ENCODE measurements at regions not wholly inside any gene's neighbourhood (a gene's known extent, or its start where the extent isn't known, plus 50 kb on each side); places are given as distances from the start of the nearest gene placed in this dataset.

DNA sequence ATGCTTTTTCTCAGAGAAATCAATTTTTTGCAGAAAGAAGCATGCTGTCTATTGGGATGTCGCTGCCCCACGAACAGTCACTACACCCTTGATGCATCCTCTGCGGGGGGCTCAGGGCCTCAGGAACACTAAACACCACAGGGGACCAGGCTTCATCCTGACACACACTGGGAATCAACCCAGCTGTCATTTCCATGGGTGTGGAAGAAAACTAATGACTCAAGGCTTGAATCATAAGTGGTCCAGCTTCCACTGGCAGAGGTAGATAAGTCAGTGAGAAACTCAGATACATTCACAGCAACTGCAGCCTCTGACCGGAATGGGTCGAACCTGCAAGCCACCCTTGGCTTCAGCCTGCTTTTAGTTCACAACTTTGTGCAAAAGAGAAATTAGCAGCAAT is 81.3 kb upstream of the SPTLC3 start:
- no peaks in the 10 kb centered on the region for H3K27me3 ChIP-seq (ENCODE audit: control insufficient read depth in 1 of 2, insufficient read depth in 2 of 2, low read length in 2 of 2)
- H3K9me3 ChIP-seq (ENCODE audit: control insufficient read depth in 2 of 2, insufficient read depth in 1 of 2, low read depth in 1 of 2, low read length in 1 of 2): no peaks in the 10 kb centered on the region
- no peak overlapping the region for H3K27ac ChIP-seq (ENCODE audit: low read depth in 2 of 2, low read length in 1 of 2)
- no peaks in the 10 kb centered on the region for H3K4me1 ChIP-seq (ENCODE audit: control insufficient read depth in 2 of 2, insufficient read depth in 2 of 2, low read length in 1 of 2)
- no peaks in the 10 kb centered on the region for H3K36me3 ChIP-seq (ENCODE audit: control insufficient read depth in 2 of 2, insufficient read depth in 2 of 2, low read length in 1 of 2)
- 74 to 92% methylated on average over 5 of the region's 5 CpGs for WGBS, 2 donors
- H3K4me3 ChIP-seq (ENCODE audit: low read depth in 1 of 2, low read length in 2 of 2): no peak overlapping the region

GRCh38 chr20:12928358-12928754 is 80.4 kb upstream of the SPTLC3 start:
- no peaks in the 10 kb centered on the region for H3K36me3 ChIP-seq (ENCODE audit: control insufficient read depth in 2 of 2, insufficient read depth in 2 of 2, low read length in 1 of 2)
- no peak overlapping the region for H3K27ac ChIP-seq (ENCODE audit: low read depth in 2 of 2, low read length in 1 of 2)
- no peaks in the 10 kb centered on the region for H3K9me3 ChIP-seq (ENCODE audit: control insufficient read depth in 2 of 2, insufficient read depth in 1 of 2, low read depth in 1 of 2, low read length in 1 of 2)
- no peak overlapping the region for H3K4me3 ChIP-seq (ENCODE audit: low read depth in 1 of 2, low read length in 2 of 2)
- 87 to 93% methylated on average over 1 of the region's 1 CpG for WGBS, 2 donors
- no peaks in the 10 kb centered on the region for H3K27me3 ChIP-seq (ENCODE audit: control insufficient read depth in 1 of 2, insufficient read depth in 2 of 2, low read length in 2 of 2)
- H3K4me1 ChIP-seq (ENCODE audit: control insufficient read depth in 2 of 2, insufficient read depth in 2 of 2, low read length in 1 of 2): no peaks in the 10 kb centered on the region

DNA sequence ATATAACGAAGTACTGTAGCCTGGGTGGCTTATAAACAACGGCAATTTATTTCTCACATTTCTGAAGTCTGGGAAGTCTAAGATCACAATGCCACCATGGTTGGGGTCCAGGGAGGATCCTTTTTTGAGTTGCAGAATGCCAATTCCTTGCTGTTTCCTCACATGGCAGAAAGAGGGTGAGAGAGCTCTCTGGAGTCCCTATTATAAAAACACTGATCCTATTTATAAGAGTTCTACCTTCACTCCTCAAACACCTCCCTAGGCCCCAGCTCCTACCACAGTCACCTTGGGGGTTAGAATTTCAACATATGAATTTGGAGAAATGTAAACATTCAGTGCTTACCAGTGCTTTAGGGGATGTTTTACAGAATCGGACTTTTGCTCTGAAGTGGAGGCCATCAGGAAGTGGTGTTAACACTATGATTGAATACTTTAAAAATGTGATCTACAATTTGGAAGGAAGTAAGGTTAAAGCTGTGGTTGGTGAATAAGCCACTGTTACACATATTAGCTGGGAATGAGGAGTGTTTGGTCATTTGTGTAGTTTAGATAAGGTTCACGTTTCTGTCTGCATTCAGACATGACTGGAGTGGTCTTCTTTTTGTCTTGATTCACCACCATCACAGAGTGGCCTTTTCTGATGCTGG is 79.9 kb upstream of the SPTLC3 start:
- WGBS, 2 donors: 55 to 63% methylated on average over 4 of the region's 4 CpGs
- no peaks in the 10 kb centered on the region for H3K9me3 ChIP-seq (ENCODE audit: control insufficient read depth in 2 of 2, insufficient read depth in 1 of 2, low read depth in 1 of 2, low read length in 1 of 2)

GRCh38 chr20:12936020-12936419 is 72.8 kb upstream of the SPTLC3 start:
- no peaks in the 10 kb centered on the region for H3K9me3 ChIP-seq (ENCODE audit: control insufficient read depth in 2 of 2, insufficient read depth in 1 of 2, low read depth in 1 of 2, low read length in 1 of 2)
- no peaks in the 10 kb centered on the region for H3K27me3 ChIP-seq (ENCODE audit: control insufficient read depth in 1 of 2, insufficient read depth in 2 of 2, low read length in 2 of 2)
- H3K4me3 ChIP-seq (ENCODE audit: low read depth in 1 of 2, low read length in 2 of 2): no peak overlapping the region
- no peaks in the 10 kb centered on the region for H3K36me3 ChIP-seq (ENCODE audit: control insufficient read depth in 2 of 2, insufficient read depth in 2 of 2, low read length in 1 of 2)
- no peak overlapping the region for H3K27ac ChIP-seq (ENCODE audit: low read depth in 2 of 2, low read length in 1 of 2)
- no peaks in the 10 kb centered on the region for H3K4me1 ChIP-seq (ENCODE audit: control insufficient read depth in 2 of 2, insufficient read depth in 2 of 2, low read length in 1 of 2)
- WGBS, 2 donors: 73 to 74% methylated on average over 5 of the region's 5 CpGs

More for the DNA sequence above, 79.9 kb upstream of the SPTLC3 start:
- no peak overlapping the region for H3K27ac ChIP-seq (ENCODE audit: low read depth in 2 of 2, low read length in 1 of 2)
- no peaks in the 10 kb centered on the region for H3K36me3 ChIP-seq (ENCODE audit: control insufficient read depth in 2 of 2, insufficient read depth in 2 of 2, low read length in 1 of 2)
- no peaks in the 10 kb centered on the region for H3K27me3 ChIP-seq (ENCODE audit: control insufficient read depth in 1 of 2, insufficient read depth in 2 of 2, low read length in 2 of 2)
- no peak overlapping the region for H3K4me3 ChIP-seq (ENCODE audit: low read depth in 1 of 2, low read length in 2 of 2)
- no peaks in the 10 kb centered on the region for H3K4me1 ChIP-seq (ENCODE audit: control insufficient read depth in 2 of 2, insufficient read depth in 2 of 2, low read length in 1 of 2)

GRCh38 chr20:12936524-12936923 is 72.2 kb upstream of the SPTLC3 start:
- no peaks in the 10 kb centered on the region for H3K36me3 ChIP-seq (ENCODE audit: control insufficient read depth in 2 of 2, insufficient read depth in 2 of 2, low read length in 1 of 2)
- no peaks in the 10 kb centered on the region for H3K4me1 ChIP-seq (ENCODE audit: control insufficient read depth in 2 of 2, insufficient read depth in 2 of 2, low read length in 1 of 2)
- H3K27me3 ChIP-seq (ENCODE audit: control insufficient read depth in 1 of 2, insufficient read depth in 2 of 2, low read length in 2 of 2): no peaks in the 10 kb centered on the region
- 65 to 66% methylated on average over 6 of the region's 6 CpGs for WGBS, 2 donors
- H3K4me3 ChIP-seq (ENCODE audit: low read depth in 1 of 2, low read length in 2 of 2): no peak overlapping the region
- H3K27ac ChIP-seq (ENCODE audit: low read depth in 2 of 2, low read length in 1 of 2): no peak overlapping the region
- H3K9me3 ChIP-seq (ENCODE audit: control insufficient read depth in 2 of 2, insufficient read depth in 1 of 2, low read depth in 1 of 2, low read length in 1 of 2): no peaks in the 10 kb centered on the region

GRCh38 chr20:12941025-12941424 is 67.7 kb upstream of the SPTLC3 start:
- Histone ChIP-seq H3K27ac (ENCODE audit: low read depth in 2 of 2, low read length in 1 of 2) (no peak overlapping the region), H3K36me3 (ENCODE audit: control insufficient read depth in 2 of 2, insufficient read depth in 2 of 2, low read length in 1 of 2) (no peaks in the 10 kb centered on the region), H3K4me1 (ENCODE audit: control insufficient read depth in 2 of 2, insufficient read depth in 2 of 2, low read length in 1 of 2) (no peaks in the 10 kb centered on the region), H3K9me3 (ENCODE audit: control insufficient read depth in 2 of 2, insufficient read depth in 1 of 2, low read depth in 1 of 2, low read length in 1 of 2) (no peaks in the 10 kb centered on the region), H3K27me3 (ENCODE audit: control insufficient read depth in 1 of 2, insufficient read depth in 2 of 2, low read length in 2 of 2) (no peaks in the 10 kb centered on the region), H3K4me3 (ENCODE audit: low read depth in 1 of 2, low read length in 2 of 2) (no peak overlapping the region)
- 60 to 68% methylated on average over 1 of the region's 1 CpG for WGBS, 2 donors

DNA sequence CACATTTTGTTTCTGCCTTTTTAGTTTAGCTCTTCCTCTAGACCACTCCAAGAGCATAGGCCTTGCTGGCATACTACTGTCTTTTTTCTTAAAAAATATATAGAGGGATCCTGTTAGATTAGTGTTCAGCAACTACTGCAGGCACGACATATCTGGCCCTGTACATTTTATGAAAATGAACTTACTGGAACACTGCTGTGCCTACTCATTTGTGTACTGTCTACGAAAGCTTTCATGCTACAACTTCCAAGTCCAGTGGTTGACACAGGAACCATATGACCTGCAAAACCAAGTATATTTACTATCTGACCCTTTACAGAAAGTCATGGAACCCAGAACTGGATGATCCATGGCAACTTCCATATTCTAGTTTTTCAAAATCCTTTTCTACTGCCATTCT is 66.6 kb upstream of the SPTLC3 start:
- H3K27ac ChIP-seq (ENCODE audit: low read depth in 2 of 2, low read length in 1 of 2): no peak overlapping the region
- no peaks in the 10 kb centered on the region for H3K36me3 ChIP-seq (ENCODE audit: control insufficient read depth in 2 of 2, insufficient read depth in 2 of 2, low read length in 1 of 2)
- H3K9me3 ChIP-seq (ENCODE audit: control insufficient read depth in 2 of 2, insufficient read depth in 1 of 2, low read depth in 1 of 2, low read length in 1 of 2): no peaks in the 10 kb centered on the region
- 55 to 69% methylated on average over 2 of the region's 2 CpGs for WGBS, 2 donors
- H3K4me3 ChIP-seq (ENCODE audit: low read depth in 1 of 2, low read length in 2 of 2): no peak overlapping the region
- no peaks in the 10 kb centered on the region for H3K27me3 ChIP-seq (ENCODE audit: control insufficient read depth in 1 of 2, insufficient read depth in 2 of 2, low read length in 2 of 2)
- H3K4me1 ChIP-seq (ENCODE audit: control insufficient read depth in 2 of 2, insufficient read depth in 2 of 2, low read length in 1 of 2): no peaks in the 10 kb centered on the region

DNA sequence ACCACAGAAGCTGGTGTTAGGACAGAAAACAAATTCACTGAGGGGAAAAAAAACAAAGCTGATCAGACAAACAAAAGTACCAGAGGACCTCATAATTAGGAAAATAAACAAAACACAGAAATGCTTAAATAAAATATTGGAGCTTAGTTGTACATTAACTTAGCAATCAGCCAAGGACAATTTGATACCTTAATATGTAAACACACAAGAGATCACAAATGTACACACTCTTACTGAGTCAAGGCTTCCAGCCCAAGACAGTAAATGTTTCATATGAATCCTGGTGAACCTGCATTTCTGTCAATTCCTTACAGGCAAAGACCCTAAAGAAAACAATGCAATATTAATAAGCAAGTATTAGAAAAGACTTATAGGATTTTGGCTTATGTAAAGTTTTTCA is 62.0 kb upstream of the SPTLC3 start:
- H3K27me3 ChIP-seq (ENCODE audit: control insufficient read depth in 1 of 2, insufficient read depth in 2 of 2, low read length in 2 of 2): no peaks in the 10 kb centered on the region
- H3K4me1 ChIP-seq (ENCODE audit: control insufficient read depth in 2 of 2, insufficient read depth in 2 of 2, low read length in 1 of 2): no peaks in the 10 kb centered on the region
- no peaks in the 10 kb centered on the region for H3K36me3 ChIP-seq (ENCODE audit: control insufficient read depth in 2 of 2, insufficient read depth in 2 of 2, low read length in 1 of 2)
- no peak overlapping the region for H3K27ac ChIP-seq (ENCODE audit: low read depth in 2 of 2, low read length in 1 of 2)
- no peaks in the 10 kb centered on the region for H3K9me3 ChIP-seq (ENCODE audit: control insufficient read depth in 2 of 2, insufficient read depth in 1 of 2, low read depth in 1 of 2, low read length in 1 of 2)
- H3K4me3 ChIP-seq (ENCODE audit: low read depth in 1 of 2, low read length in 2 of 2): no peak overlapping the region

GRCh38 chr20:12947691-12948090 is 61.1 kb upstream of the SPTLC3 start:
- Histone ChIP-seq H3K36me3 (ENCODE audit: control insufficient read depth in 2 of 2, insufficient read depth in 2 of 2, low read length in 1 of 2) (no peaks in the 10 kb centered on the region), H3K4me1 (ENCODE audit: control insufficient read depth in 2 of 2, insufficient read depth in 2 of 2, low read length in 1 of 2) (no peaks in the 10 kb centered on the region), H3K9me3 (ENCODE audit: control insufficient read depth in 2 of 2, insufficient read depth in 1 of 2, low read depth in 1 of 2, low read length in 1 of 2) (no peaks in the 10 kb centered on the region), H3K4me3 (ENCODE audit: low read depth in 1 of 2, low read length in 2 of 2) (no peak overlapping the region), H3K27ac (ENCODE audit: low read depth in 2 of 2, low read length in 1 of 2) (no peak overlapping the region), H3K27me3 (ENCODE audit: control insufficient read depth in 1 of 2, insufficient read depth in 2 of 2, low read length in 2 of 2) (no peaks in the 10 kb centered on the region)
- WGBS, 2 donors: 82 to 83% methylated on average over 3 of the region's 3 CpGs

DNA sequence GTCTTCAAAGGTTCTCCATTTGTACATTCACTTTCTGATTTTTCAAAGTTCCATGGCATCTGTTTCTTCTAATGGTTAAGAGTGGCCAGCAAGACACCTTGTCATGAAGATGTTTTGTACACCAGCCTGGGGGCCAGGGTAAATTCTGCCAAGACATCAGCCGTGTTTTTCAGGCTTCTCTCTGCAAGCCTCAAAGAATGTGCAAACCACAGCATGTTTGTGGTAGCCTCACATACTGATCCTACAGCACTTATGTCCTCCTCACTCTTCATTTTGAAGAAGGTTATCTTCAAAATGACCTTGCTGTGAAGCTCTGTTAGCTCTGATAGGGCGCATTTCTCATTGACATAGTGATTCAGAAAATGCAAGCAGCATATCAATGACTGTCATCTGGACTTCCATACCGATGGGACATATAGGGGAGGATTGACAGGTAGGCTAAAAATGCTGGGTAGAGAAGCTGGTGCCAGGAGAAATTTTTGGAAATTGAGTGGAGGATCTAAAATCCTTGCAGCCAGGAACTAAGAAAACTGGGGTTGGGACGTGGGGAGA is 59.3 kb upstream of the SPTLC3 start:
- Histone ChIP-seq H3K27ac (ENCODE audit: low read depth in 2 of 2, low read length in 1 of 2) (no peak overlapping the region), H3K9me3 (ENCODE audit: control insufficient read depth in 2 of 2, insufficient read depth in 1 of 2, low read depth in 1 of 2, low read length in 1 of 2) (no peaks in the 10 kb centered on the region), H3K4me1 (ENCODE audit: control insufficient read depth in 2 of 2, insufficient read depth in 2 of 2, low read length in 1 of 2) (no peaks in the 10 kb centered on the region), H3K27me3 (ENCODE audit: control insufficient read depth in 1 of 2, insufficient read depth in 2 of 2, low read length in 2 of 2) (no peaks in the 10 kb centered on the region), H3K4me3 (ENCODE audit: low read depth in 1 of 2, low read length in 2 of 2) (no peak overlapping the region), H3K36me3 (ENCODE audit: control insufficient read depth in 2 of 2, insufficient read depth in 2 of 2, low read length in 1 of 2) (no peaks in the 10 kb centered on the region)
- 74% methylated on average over 4 of the region's 4 CpGs for WGBS, 2 donors

Data from esophagus (tissue), 2 donors.